ENCODE measurements at regions not wholly inside any gene's neighbourhood (a gene's known extent, or its start where the extent isn't known, plus 50 kb on each side); places are given as distances from the start of the nearest gene placed in this dataset.

GRCh38 chr5:160938532-160938931 is 86.5 kb upstream of the ATP10B start:
- no peak for FAIRE-seq

- no peak for FAIRE-seq
Measured at GRCh38 chr5:160937570-160937969, 85.6 kb upstream of the ATP10B start.

GRCh38 chr5:160935776-160936175 is 83.8 kb upstream of the ATP10B start:
- FAIRE-seq: no peak

GRCh38 chr5:160931283-160931682 is 79.3 kb upstream of the ATP10B start:
- FAIRE-seq: no peak

- no peak for FAIRE-seq
Measured at GRCh38 chr5:160930406-160930805, 78.4 kb upstream of the ATP10B start.

GRCh38 chr5:160929906-160930305 is 77.9 kb upstream of the ATP10B start:
- FAIRE-seq: no peak

GRCh38 chr5:160929360-160929759 is 77.3 kb upstream of the ATP10B start:
- no peak for FAIRE-seq

GRCh38 chr5:160926428-160926827 is 74.4 kb upstream of the ATP10B start:
- no peak for FAIRE-seq

GRCh38 chr5:160925281-160925680 is 73.3 kb upstream of the ATP10B start:
- FAIRE-seq: no peak

GRCh38 chr5:160923936-160924710 is 72.1 kb upstream of the ATP10B start:
- FAIRE-seq: no peak

- no peak for FAIRE-seq
Measured at GRCh38 chr5:160923411-160923810, 71.4 kb upstream of the ATP10B start.

- FAIRE-seq: no peak
Measured at GRCh38 chr5:160922311-160922710, 70.3 kb upstream of the ATP10B start.

GRCh38 chr5:160921423-160922285 is 69.6 kb upstream of the ATP10B start:
- no peak for FAIRE-seq

GRCh38 chr5:160919626-160920025 is 67.6 kb upstream of the ATP10B start:
- no peak for FAIRE-seq

- FAIRE-seq: no peak
Measured at GRCh38 chr5:160918386-160918785, 66.4 kb upstream of the ATP10B start.

- FAIRE-seq: no peak
Measured at GRCh38 chr5:160906090-160906489, 54.1 kb upstream of the ATP10B start.

- no peak for FAIRE-seq
Measured at GRCh38 chr5:160905285-160905684, 53.3 kb upstream of the ATP10B start.

- FAIRE-seq: no peak
Measured at GRCh38 chr5:160904591-160904990, 52.6 kb upstream of the ATP10B start.

- no peak for FAIRE-seq
Measured at GRCh38 chr5:160903551-160903950, 51.5 kb upstream of the ATP10B start.

- no peak for FAIRE-seq
Measured at GRCh38 chr5:160903076-160903475, 51.1 kb upstream of the ATP10B start.

Measured in G401.6 (cell line).